ENCODE measurements at regions not wholly inside any gene's neighbourhood (a gene's known extent, or its start where the extent isn't known, plus 50 kb on each side); places are given as distances from the start of the nearest gene placed in this dataset.
"Not testable (repeated sequence)": the region's sequence is repeated elsewhere in the genome, so short reads cannot be mapped to it uniquely, and the experiment has no call there.

GRCh38 chr2:145538661-145539350 lies 1018.9 kb upstream of the ZEB2 start:
- Mint-ChIP-seq H3K27ac (ENCODE audit: unreplicated experiment) (no peak overlapping the region), H3K36me3 (ENCODE audit: unreplicated experiment) (no peaks in the 10 kb centered on the region), H3K9me3 (ENCODE audit: unreplicated experiment) (peaks cover 5% of the 10 kb centered on the region), H3K4me1 (ENCODE audit: unreplicated experiment) (peaks cover 15% of the 10 kb centered on the region), H3K4me3 (ENCODE audit: unreplicated experiment) (no peak overlapping the region), H3K27me3 (ENCODE audit: unreplicated experiment) (no peaks in the 10 kb centered on the region)
- TF ChIP-seq CTCF (IDR thresholded peaks at IDR 0.05) = no peak
- no peak for DNase-seq (ENCODE audit: extremely low spot score, unreplicated experiment)

DNA sequence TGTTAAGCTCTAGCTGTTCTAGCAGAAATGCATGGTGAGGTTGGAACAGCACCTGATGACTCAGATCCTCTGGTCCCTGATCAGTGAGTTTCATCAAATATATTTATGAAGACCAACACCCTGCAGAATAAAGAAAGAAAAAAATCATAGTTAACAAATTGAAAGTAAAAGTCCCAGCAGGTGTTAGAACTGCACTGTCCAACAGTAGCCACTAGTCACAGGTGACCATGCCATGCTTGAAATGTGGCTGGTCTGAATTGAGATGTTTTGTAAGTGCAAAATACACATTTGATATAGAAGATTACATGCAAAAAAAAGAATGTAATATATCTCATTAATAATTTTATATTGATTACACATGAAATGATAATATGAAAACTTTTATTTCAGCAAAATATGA lies 1010.7 kb upstream of the ZEB2 start:
- peaks cover 5% of the 10 kb centered on the region for H3K9me3 Mint-ChIP-seq (ENCODE audit: unreplicated experiment)

DNA sequence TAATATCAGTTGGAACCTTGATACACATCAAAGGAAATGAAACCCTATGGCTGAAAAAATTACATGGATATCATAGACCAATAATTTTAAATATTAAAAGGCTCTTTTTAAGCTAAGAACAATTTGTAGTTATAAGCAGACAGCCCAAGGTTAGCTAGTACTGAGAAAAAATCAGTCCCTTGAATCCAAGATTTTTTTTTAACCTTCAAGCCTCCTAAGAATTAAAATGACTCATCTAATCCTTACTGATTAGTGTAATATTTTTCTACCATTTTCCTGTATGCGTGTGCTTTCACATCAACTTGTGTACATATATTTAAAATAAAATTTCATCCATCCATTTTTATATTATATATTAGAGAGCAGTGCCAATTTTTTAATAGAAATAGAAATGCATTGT lies 1004.9 kb upstream of the ZEB2 start:
- Mint-ChIP-seq H3K9me3 (ENCODE audit: unreplicated experiment) (peaks cover 5% of the 10 kb centered on the region), H3K4me3 (ENCODE audit: unreplicated experiment) (no peak overlapping the region), H3K27me3 (ENCODE audit: unreplicated experiment) (no peaks in the 10 kb centered on the region), H3K27ac (ENCODE audit: unreplicated experiment) (no peak overlapping the region), H3K4me1 (ENCODE audit: unreplicated experiment) (peaks cover 3% of the 10 kb centered on the region), H3K36me3 (ENCODE audit: unreplicated experiment) (peaks cover 6% of the 10 kb centered on the region)
- DNase-seq (ENCODE audit: extremely low spot score, unreplicated experiment) = no peak
- TF ChIP-seq CTCF (IDR thresholded peaks at IDR 0.05) = no peak

More for the DNA sequence above, 1010.7 kb upstream of the ZEB2 start:
- no peak for TF ChIP-seq CTCF (IDR thresholded peaks at IDR 0.05)
- Mint-ChIP-seq H3K36me3 (ENCODE audit: unreplicated experiment) (no peaks in the 10 kb centered on the region), H3K4me3 (ENCODE audit: unreplicated experiment) (no peak overlapping the region), H3K4me1 (ENCODE audit: unreplicated experiment) (peaks cover 3% of the 10 kb centered on the region), H3K27me3 (ENCODE audit: unreplicated experiment) (no peaks in the 10 kb centered on the region), H3K27ac (ENCODE audit: unreplicated experiment) (no peak overlapping the region)
- no peak for DNase-seq (ENCODE audit: extremely low spot score, unreplicated experiment)

DNA sequence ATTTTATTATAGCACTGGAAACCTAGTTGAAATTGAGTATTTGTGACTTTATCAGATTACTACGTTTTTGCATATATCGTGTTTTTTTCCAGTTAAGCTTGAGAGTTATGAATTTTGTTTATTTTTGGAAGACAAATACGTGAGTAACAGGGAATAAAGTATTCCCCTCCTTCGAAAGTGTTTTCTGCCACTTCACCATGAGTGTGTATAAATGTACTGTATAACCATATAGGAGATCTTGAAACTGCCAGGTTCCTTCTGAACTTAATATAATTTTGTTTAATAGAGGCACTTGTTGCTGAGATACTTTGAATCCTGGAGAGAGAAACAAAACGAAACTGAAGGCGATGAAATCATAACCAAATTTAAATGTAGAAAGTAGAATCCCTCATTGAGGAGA lies 1004.4 kb upstream of the ZEB2 start:
- Mint-ChIP-seq H3K4me3 (ENCODE audit: unreplicated experiment) (no peak overlapping the region), H3K27me3 (ENCODE audit: unreplicated experiment) (no peaks in the 10 kb centered on the region), H3K9me3 (ENCODE audit: unreplicated experiment) (peaks cover 5% of the 10 kb centered on the region), H3K27ac (ENCODE audit: unreplicated experiment) (no peak overlapping the region), H3K4me1 (ENCODE audit: unreplicated experiment) (peaks cover 3% of the 10 kb centered on the region), H3K36me3 (ENCODE audit: unreplicated experiment) (peaks cover 6% of the 10 kb centered on the region)
- DNase-seq (ENCODE audit: extremely low spot score, unreplicated experiment) = no peak
- no peak for TF ChIP-seq CTCF (IDR thresholded peaks at IDR 0.05)

GRCh38 chr2:145519254-145519653 lies 999.3 kb upstream of the ZEB2 start:
- H3K36me3 Mint-ChIP-seq (ENCODE audit: unreplicated experiment); H3K27me3 Mint-ChIP-seq (ENCODE audit: unreplicated experiment): not testable (repeated sequence)

More at GRCh38 chr2:145519254-145519653, 999.3 kb upstream of the ZEB2 start:
- not testable (repeated sequence) for H3K9me3 Mint-ChIP-seq (ENCODE audit: unreplicated experiment); H3K4me3 Mint-ChIP-seq (ENCODE audit: unreplicated experiment); H3K4me1 Mint-ChIP-seq (ENCODE audit: unreplicated experiment); H3K27ac Mint-ChIP-seq (ENCODE audit: unreplicated experiment); DNase-seq (ENCODE audit: extremely low spot score, unreplicated experiment)

All from osteocyte (in vitro differentiated cells).